ENCODE measurements at regions not wholly inside any gene's neighbourhood (a gene's known extent, or its start where the extent isn't known, plus 50 kb on each side); places are given as distances from the start of the nearest gene placed in this dataset.

- no peak for TF ChIP-seq EZH2 (IDR thresholded peaks at IDR 0.05; ENCODE audit: borderline replicate concordance, low read depth, low read length, severe bottlenecking)
- no peak for TF ChIP-seq POLR2A (IDR thresholded peaks at IDR 0.05; ENCODE audit: low read depth, low read length)
- TF ChIP-seq, protein P1, sequence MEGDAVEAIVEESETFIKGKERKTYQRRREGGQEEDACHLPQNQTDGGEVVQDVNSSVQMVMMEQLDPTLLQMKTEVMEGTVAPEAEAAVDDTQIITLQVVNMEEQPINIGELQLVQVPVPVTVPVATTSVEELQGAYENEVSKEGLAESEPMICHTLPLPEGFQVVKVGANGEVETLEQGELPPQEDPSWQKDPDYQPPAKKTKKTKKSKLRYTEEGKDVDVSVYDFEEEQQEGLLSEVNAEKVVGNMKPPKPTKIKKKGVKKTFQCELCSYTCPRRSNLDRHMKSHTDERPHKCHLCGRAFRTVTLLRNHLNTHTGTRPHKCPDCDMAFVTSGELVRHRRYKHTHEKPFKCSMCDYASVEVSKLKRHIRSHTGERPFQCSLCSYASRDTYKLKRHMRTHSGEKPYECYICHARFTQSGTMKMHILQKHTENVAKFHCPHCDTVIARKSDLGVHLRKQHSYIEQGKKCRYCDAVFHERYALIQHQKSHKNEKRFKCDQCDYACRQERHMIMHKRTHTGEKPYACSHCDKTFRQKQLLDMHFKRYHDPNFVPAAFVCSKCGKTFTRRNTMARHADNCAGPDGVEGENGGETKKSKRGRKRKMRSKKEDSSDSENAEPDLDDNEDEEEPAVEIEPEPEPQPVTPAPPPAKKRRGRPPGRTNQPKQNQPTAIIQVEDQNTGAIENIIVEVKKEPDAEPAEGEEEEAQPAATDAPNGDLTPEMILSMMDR (IDR thresholded peaks at IDR 0.05; ENCODE audit: extremely low read depth in 1 of 2, insufficient read depth in 1 of 2, low read depth in 1 of 2, low read length in 2 of 2), result no peak
- TF ChIP-seq MYC (IDR thresholded peaks at IDR 0.05; ENCODE audit: low read depth, low read length), result no peak
- no peak for TF ChIP-seq POLR2AphosphoS5 (IDR thresholded peaks at IDR 0.05; ENCODE audit: insufficient read depth, low read depth, low read length)
Measured at GRCh38 chr15:97023488-97023844, 693.0 kb downstream of the NR2F2 start.

Measured in endothelial cell of umbilical vein (primary cell).